ENCODE measurements at regions not wholly inside any gene's neighbourhood (a gene's known extent, or its start where the extent isn't known, plus 50 kb on each side); places are given as distances from the start of the nearest gene placed in this dataset.

DNA sequence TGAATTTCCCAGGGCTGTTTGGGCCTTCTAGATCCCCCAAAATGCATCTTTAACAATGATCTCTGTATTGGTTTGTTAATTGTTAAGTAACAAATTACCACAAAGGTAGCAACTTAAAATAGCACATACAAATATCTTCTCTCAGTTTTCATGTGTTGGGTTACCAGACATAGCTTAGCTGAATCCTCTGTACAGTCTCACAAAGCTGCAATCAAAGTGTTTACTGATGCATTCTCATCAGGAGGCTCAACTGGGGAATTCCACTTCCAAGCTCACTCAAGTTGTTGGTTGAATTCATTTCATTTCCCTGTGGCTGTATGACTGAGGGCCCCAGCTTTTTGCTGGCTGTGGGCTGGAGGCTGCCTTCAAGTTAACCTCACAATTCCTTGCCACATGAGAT is 297.6 kb downstream of the RPLP1 start:
- POLR2A ChIA-PET = no interaction called here

DNA sequence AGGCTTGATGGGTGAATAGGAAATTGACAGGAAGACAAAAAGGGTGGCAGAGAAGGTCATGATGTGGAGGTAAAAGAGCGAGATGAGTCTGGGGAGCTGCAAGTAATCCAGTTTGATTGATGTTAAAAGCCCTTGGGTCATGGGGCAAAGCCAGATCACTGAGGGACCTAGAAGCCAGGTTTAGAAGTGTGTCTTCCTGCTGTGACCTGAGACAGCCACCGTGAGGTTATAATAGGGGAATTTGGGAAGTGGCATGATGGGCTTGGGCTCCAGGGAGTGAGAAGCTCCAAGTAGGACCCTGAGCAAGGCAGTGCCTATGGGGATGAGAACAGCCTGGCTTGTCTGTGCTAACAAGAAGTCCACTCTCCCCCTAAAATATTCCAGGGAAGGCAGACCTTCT is 298.5 kb downstream of the RPLP1 start:
- CTCF ChIA-PET = no interaction called here
- Mint-ChIP-seq H3K27me3 (ENCODE audit: low read depth) (no peaks in the 10 kb centered on the region; the same call in 1 of the 2 replicates), H3K36me3 (peaks cover 12% of the 10 kb centered on the region), H3K4me1 (peaks cover 22% of the 10 kb centered on the region), H3K9me3 (peaks cover 22% of the 10 kb centered on the region), H3K4me3 (no peak overlapping the region), H3K27ac (no peak overlapping the region)
- POLR2A ChIA-PET = no interaction called here
- ATAC-seq (no peak), DNase-seq (ENCODE audit: low spot score) (no peak)
- TF ChIP-seq, protein P1, sequence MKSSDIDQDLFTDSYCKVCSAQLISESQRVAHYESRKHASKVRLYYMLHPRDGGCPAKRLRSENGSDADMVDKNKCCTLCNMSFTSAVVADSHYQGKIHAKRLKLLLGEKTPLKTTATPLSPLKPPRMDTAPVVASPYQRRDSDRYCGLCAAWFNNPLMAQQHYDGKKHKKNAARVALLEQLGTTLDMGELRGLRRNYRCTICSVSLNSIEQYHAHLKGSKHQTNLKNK (CRISPR knock-in tag; IDR thresholded peaks at IDR 0.05) = no peak
- TF ChIP-seq, protein P2, sequence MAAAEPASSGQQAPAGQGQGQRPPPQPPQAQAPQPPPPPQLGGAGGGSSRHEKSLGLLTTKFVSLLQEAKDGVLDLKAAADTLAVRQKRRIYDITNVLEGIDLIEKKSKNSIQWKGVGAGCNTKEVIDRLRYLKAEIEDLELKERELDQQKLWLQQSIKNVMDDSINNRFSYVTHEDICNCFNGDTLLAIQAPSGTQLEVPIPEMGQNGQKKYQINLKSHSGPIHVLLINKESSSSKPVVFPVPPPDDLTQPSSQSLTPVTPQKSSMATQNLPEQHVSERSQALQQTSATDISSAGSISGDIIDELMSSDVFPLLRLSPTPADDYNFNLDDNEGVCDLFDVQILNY (CRISPR knock-in tag; IDR thresholded peaks at IDR 0.05) = no peak
- TF ChIP-seq KAT7 (CRISPR knock-in tag; IDR thresholded peaks at IDR 0.05; ENCODE audit: borderline replicate concordance) (no peak), MXD4 (CRISPR knock-in tag; IDR thresholded peaks at IDR 0.05; ENCODE audit: borderline replicate concordance) (no peak), NR1H2 (CRISPR knock-in tag; IDR thresholded peaks at IDR 0.05) (no peak), SP1 (CRISPR knock-in tag; conservative IDR thresholded peaks at IDR 0.05) (no peak), TEAD4 (CRISPR knock-in tag; IDR thresholded peaks at IDR 0.05) (no peak), ZNF121 (CRISPR knock-in tag; IDR thresholded peaks at IDR 0.05) (no peak), FOXP1 (CRISPR knock-in tag; IDR thresholded peaks at IDR 0.05; ENCODE audit: borderline replicate concordance) (no peak)
- TF ChIP-seq, protein P3, sequence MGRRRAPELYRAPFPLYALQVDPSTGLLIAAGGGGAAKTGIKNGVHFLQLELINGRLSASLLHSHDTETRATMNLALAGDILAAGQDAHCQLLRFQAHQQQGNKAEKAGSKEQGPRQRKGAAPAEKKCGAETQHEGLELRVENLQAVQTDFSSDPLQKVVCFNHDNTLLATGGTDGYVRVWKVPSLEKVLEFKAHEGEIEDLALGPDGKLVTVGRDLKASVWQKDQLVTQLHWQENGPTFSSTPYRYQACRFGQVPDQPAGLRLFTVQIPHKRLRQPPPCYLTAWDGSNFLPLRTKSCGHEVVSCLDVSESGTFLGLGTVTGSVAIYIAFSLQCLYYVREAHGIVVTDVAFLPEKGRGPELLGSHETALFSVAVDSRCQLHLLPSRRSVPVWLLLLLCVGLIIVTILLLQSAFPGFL (CRISPR knock-in tag; IDR thresholded peaks at IDR 0.05; ENCODE audit: borderline replicate concordance) = no peak
- TF ChIP-seq, protein P4, sequence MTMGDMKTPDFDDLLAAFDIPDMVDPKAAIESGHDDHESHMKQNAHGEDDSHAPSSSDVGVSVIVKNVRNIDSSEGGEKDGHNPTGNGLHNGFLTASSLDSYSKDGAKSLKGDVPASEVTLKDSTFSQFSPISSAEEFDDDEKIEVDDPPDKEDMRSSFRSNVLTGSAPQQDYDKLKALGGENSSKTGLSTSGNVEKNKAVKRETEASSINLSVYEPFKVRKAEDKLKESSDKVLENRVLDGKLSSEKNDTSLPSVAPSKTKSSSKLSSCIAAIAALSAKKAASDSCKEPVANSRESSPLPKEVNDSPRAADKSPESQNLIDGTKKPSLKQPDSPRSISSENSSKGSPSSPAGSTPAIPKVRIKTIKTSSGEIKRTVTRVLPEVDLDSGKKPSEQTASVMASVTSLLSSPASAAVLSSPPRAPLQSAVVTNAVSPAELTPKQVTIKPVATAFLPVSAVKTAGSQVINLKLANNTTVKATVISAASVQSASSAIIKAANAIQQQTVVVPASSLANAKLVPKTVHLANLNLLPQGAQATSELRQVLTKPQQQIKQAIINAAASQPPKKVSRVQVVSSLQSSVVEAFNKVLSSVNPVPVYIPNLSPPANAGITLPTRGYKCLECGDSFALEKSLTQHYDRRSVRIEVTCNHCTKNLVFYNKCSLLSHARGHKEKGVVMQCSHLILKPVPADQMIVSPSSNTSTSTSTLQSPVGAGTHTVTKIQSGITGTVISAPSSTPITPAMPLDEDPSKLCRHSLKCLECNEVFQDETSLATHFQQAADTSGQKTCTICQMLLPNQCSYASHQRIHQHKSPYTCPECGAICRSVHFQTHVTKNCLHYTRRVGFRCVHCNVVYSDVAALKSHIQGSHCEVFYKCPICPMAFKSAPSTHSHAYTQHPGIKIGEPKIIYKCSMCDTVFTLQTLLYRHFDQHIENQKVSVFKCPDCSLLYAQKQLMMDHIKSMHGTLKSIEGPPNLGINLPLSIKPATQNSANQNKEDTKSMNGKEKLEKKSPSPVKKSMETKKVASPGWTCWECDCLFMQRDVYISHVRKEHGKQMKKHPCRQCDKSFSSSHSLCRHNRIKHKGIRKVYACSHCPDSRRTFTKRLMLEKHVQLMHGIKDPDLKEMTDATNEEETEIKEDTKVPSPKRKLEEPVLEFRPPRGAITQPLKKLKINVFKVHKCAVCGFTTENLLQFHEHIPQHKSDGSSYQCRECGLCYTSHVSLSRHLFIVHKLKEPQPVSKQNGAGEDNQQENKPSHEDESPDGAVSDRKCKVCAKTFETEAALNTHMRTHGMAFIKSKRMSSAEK (CRISPR knock-in tag; IDR thresholded peaks at IDR 0.05; ENCODE audit: borderline replicate concordance) = no peak

More for the DNA sequence above, 297.6 kb downstream of the RPLP1 start:
- Mint-ChIP-seq H3K9me3 (peaks cover 22% of the 10 kb centered on the region), H3K27me3 (ENCODE audit: low read depth) (no peaks in the 10 kb centered on the region; the same call in 1 of the 2 replicates), H3K4me1 (peaks cover 14% of the 10 kb centered on the region), H3K4me3 (no peak overlapping the region), H3K36me3 (peaks cover 12% of the 10 kb centered on the region), H3K27ac (no peak overlapping the region)
- no peak for DNase-seq (ENCODE audit: low spot score)
- no peak for TF ChIP-seq GRHL2 (CRISPR knock-in tag; IDR thresholded peaks at IDR 0.05; ENCODE audit: insufficient replicate concordance, severe bottlenecking)
- no peak for TF ChIP-seq NFE2L1 (CRISPR knock-in tag; IDR thresholded peaks at IDR 0.05)
- no peak for TF ChIP-seq KAT7 (CRISPR knock-in tag; IDR thresholded peaks at IDR 0.05; ENCODE audit: borderline replicate concordance)
- TF ChIP-seq ZNF121 (CRISPR knock-in tag; IDR thresholded peaks at IDR 0.05) = no peak
- no peak for TF ChIP-seq ZNF138 (CRISPR knock-in tag; conservative IDR thresholded peaks at IDR 0.05)
- TF ChIP-seq, protein P5, sequence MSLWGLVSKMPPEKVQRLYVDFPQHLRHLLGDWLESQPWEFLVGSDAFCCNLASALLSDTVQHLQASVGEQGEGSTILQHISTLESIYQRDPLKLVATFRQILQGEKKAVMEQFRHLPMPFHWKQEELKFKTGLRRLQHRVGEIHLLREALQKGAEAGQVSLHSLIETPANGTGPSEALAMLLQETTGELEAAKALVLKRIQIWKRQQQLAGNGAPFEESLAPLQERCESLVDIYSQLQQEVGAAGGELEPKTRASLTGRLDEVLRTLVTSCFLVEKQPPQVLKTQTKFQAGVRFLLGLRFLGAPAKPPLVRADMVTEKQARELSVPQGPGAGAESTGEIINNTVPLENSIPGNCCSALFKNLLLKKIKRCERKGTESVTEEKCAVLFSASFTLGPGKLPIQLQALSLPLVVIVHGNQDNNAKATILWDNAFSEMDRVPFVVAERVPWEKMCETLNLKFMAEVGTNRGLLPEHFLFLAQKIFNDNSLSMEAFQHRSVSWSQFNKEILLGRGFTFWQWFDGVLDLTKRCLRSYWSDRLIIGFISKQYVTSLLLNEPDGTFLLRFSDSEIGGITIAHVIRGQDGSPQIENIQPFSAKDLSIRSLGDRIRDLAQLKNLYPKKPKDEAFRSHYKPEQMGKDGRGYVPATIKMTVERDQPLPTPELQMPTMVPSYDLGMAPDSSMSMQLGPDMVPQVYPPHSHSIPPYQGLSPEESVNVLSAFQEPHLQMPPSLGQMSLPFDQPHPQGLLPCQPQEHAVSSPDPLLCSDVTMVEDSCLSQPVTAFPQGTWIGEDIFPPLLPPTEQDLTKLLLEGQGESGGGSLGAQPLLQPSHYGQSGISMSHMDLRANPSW (CRISPR knock-in tag; conservative IDR thresholded peaks at IDR 0.05; ENCODE audit: low read depth) = no peak
- TF ChIP-seq ZNF263 (CRISPR knock-in tag; IDR thresholded peaks at IDR 0.05; ENCODE audit: low read depth) = no peak
- TF ChIP-seq ATF1 (CRISPR knock-in tag; IDR thresholded peaks at IDR 0.05) = no peak
- TF ChIP-seq, protein P3 (CRISPR knock-in tag; IDR thresholded peaks at IDR 0.05; ENCODE audit: borderline replicate concordance) = no peak
- no peak for TF ChIP-seq FOXJ3 (CRISPR knock-in tag; IDR thresholded peaks at IDR 0.05; ENCODE audit: borderline replicate concordance)
- TF ChIP-seq, protein P6, sequence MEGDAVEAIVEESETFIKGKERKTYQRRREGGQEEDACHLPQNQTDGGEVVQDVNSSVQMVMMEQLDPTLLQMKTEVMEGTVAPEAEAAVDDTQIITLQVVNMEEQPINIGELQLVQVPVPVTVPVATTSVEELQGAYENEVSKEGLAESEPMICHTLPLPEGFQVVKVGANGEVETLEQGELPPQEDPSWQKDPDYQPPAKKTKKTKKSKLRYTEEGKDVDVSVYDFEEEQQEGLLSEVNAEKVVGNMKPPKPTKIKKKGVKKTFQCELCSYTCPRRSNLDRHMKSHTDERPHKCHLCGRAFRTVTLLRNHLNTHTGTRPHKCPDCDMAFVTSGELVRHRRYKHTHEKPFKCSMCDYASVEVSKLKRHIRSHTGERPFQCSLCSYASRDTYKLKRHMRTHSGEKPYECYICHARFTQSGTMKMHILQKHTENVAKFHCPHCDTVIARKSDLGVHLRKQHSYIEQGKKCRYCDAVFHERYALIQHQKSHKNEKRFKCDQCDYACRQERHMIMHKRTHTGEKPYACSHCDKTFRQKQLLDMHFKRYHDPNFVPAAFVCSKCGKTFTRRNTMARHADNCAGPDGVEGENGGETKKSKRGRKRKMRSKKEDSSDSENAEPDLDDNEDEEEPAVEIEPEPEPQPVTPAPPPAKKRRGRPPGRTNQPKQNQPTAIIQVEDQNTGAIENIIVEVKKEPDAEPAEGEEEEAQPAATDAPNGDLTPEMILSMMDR (IDR thresholded peaks at IDR 0.05) = no peak
- no peak for TF ChIP-seq EMX1 (CRISPR knock-in tag; IDR thresholded peaks at IDR 0.05)
- no peak for TF ChIP-seq TP53 (CRISPR knock-in tag; IDR thresholded peaks at IDR 0.05)
- TF ChIP-seq SP1 (CRISPR knock-in tag; conservative IDR thresholded peaks at IDR 0.05) = no peak
- TF ChIP-seq ZBTB21 (CRISPR knock-in tag; IDR thresholded peaks at IDR 0.05; ENCODE audit: borderline replicate concordance) = no peak
- no peak for TF ChIP-seq ZNF317 (CRISPR knock-in tag; IDR thresholded peaks at IDR 0.05; ENCODE audit: borderline replicate concordance, low read depth)
- TF ChIP-seq JAZF1 (CRISPR knock-in tag; IDR thresholded peaks at IDR 0.05) = no peak
- no peak for TF ChIP-seq CBFB (CRISPR knock-in tag; IDR thresholded peaks at IDR 0.05; ENCODE audit: low read depth)
- ATAC-seq = no peak
- CTCF ChIA-PET = interaction anchor here (0.8 kb wide), 1 partner anchor 12 kb away, joined by 3 read pairs; no protein-coding TSS in a partner anchor

Measured in WTC11 (cell line).